Fibroblast of lung (primary cell): ENCODE measurements at regions not wholly inside any gene's neighbourhood (a gene's known extent, or its start where the extent isn't known, plus 50 kb on each side); places are given as distances from the start of the nearest gene placed in this dataset.

Source experiments
- DNase-seq, 2 donors: peaks; one replicate each; pipeline versions ENCODE4 v3.0.0 to v3.0.0-alpha.2; 2010; ENCODE audit warnings: low read depth in 2 of 2
- H2AFZ ChIP-seq: 2 replicates; pipeline ENCODE4 v1.5.1; 2012; ENCODE audit warnings: low read length, control low read depth, inconsistent platforms
- H3K27ac ChIP-seq: 2 replicates; pipeline ENCODE4 v1.5.1; 2011; ENCODE audit warnings: low read length, control low read depth; ENCODE audit not compliant: insufficient read depth
- H3K27me3 ChIP-seq: 2 replicates; pipeline ENCODE4 v1.5.1; 2011; ENCODE audit warnings: mild to moderate bottlenecking, low read length; ENCODE audit not compliant: control insufficient read depth, insufficient read depth
- H3K36me3 ChIP-seq: 2 replicates; pipeline ENCODE4 v1.5.1; 2011; ENCODE audit warnings: low read length; ENCODE audit not compliant: control insufficient read depth, insufficient read depth
- H3K4me1 ChIP-seq: 2 replicates; pipeline ENCODE4 v1.5.1; 2011; ENCODE audit warnings: low read length; ENCODE audit not compliant: control insufficient read depth, insufficient read depth; ENCODE audit errors: extremely low read depth
- H3K4me2 ChIP-seq: 2 replicates; pipeline ENCODE4 v1.5.1; 2011; ENCODE audit warnings: low read length, control low read depth; ENCODE audit not compliant: insufficient read depth; ENCODE audit errors: extremely low read depth
- H3K4me3 ChIP-seq, 4 experiments: fragments of 200-600 bp in 1 of 4; sonication (generic) in 1 of 4; replicated peaks in 1 of 4; 2 replicates each; pipeline ENCODE4 v1.5.1; 2011 to 2016; ENCODE audit warnings: low read length in 4 of 4, low read depth in 3 of 4, mild to moderate bottlenecking in 3 of 4, control low read depth in 2 of 4, inconsistent platforms in 1 of 4, mixed read lengths in 1 of 4; ENCODE audit not compliant: insufficient read depth in 1 of 4; ENCODE audit errors: control extremely low read depth in 1 of 4
- H3K79me2 ChIP-seq: 2 replicates; pipeline ENCODE4 v1.5.1; 2012; ENCODE audit warnings: mild to moderate bottlenecking, low read length, inconsistent platforms; ENCODE audit not compliant: control insufficient read depth, insufficient read depth
- H3K9ac ChIP-seq: 2 replicates; pipeline ENCODE4 v1.5.1; 2011; ENCODE audit warnings: mild to moderate bottlenecking, low read length, control low read depth; ENCODE audit not compliant: insufficient read depth
- H3K9me3 ChIP-seq: 2 replicates; pipeline ENCODE4 v1.5.1; 2012; ENCODE audit warnings: low read depth, low read length; ENCODE audit not compliant: control insufficient read depth, insufficient read depth
- H4K20me1 ChIP-seq: 2 replicates; pipeline ENCODE4 v1.5.1; 2011; ENCODE audit warnings: low read length; ENCODE audit not compliant: control insufficient read depth, insufficient read depth; ENCODE audit errors: extremely low read depth
- EZH2 ChIP-seq: IDR thresholded peaks from 2 replicates; pipeline ENCODE4 v1.5.1; 2012; ENCODE audit warnings: low read length, control low read depth, mild to moderate bottlenecking; ENCODE audit errors: missing control alignments
- TF ChIP-seq, protein P1 (sequence below), 2 donors: IDR thresholded peaks in 1 of 2; conservative IDR thresholded peaks in 1 of 2; 1 replicate in 1 of 2; 2 replicates in 1 of 2; pipeline ENCODE4 v1.5.1; 2011 to 2012; ENCODE audit warnings: low read length in 2 of 2, control low read depth in 1 of 2, inconsistent platforms in 1 of 2, low read depth in 1 of 2, mild to moderate bottlenecking in 1 of 2

GRCh38 chr7:155211761-155212160, 85.9 kb upstream of the INSIG1 start:
- no peak overlapping the region for H3K27ac ChIP-seq
- H3K9ac ChIP-seq, result no peak overlapping the region
- no peaks in the 10 kb centered on the region for H3K36me3 ChIP-seq
- TF ChIP-seq EZH2, result no peak
- TF ChIP-seq, protein P1, sequence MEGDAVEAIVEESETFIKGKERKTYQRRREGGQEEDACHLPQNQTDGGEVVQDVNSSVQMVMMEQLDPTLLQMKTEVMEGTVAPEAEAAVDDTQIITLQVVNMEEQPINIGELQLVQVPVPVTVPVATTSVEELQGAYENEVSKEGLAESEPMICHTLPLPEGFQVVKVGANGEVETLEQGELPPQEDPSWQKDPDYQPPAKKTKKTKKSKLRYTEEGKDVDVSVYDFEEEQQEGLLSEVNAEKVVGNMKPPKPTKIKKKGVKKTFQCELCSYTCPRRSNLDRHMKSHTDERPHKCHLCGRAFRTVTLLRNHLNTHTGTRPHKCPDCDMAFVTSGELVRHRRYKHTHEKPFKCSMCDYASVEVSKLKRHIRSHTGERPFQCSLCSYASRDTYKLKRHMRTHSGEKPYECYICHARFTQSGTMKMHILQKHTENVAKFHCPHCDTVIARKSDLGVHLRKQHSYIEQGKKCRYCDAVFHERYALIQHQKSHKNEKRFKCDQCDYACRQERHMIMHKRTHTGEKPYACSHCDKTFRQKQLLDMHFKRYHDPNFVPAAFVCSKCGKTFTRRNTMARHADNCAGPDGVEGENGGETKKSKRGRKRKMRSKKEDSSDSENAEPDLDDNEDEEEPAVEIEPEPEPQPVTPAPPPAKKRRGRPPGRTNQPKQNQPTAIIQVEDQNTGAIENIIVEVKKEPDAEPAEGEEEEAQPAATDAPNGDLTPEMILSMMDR (conservative IDR thresholded peaks at IDR 0.05 in 1 of 2, IDR thresholded peaks at IDR 0.05 in 1 of 2; ENCODE audit: low read depth in 1 of 2, low read length in 2 of 2), result no peak
- H3K9me3 ChIP-seq, result no peaks in the 10 kb centered on the region
- H2AFZ ChIP-seq, result no peak overlapping the region
- H3K4me1 ChIP-seq, result peaks cover 9% of the 10 kb centered on the region
- no peak overlapping the region for H3K4me3 ChIP-seq
- H3K27me3 ChIP-seq, result no peaks in the 10 kb centered on the region
- H4K20me1 ChIP-seq, result no peaks in the 10 kb centered on the region
- H3K4me2 ChIP-seq, result no peak overlapping the region
- H3K79me2 ChIP-seq, result no peaks in the 10 kb centered on the region
- no peak for DNase-seq

GRCh38 chr7:155212301-155213015, 85.2 kb upstream of the INSIG1 start:
- no peak overlapping the region for H3K4me2 ChIP-seq
- H3K79me2 ChIP-seq, result no peaks in the 10 kb centered on the region
- H3K4me1 ChIP-seq, result peaks cover 7% of the 10 kb centered on the region
- no peak overlapping the region for H3K9ac ChIP-seq
- H3K27ac ChIP-seq, result no peak overlapping the region
- H3K4me3 ChIP-seq, result no peak overlapping the region
- DNase-seq, result no peak
- no peak for TF ChIP-seq EZH2
- TF ChIP-seq, protein P1 (conservative IDR thresholded peaks at IDR 0.05 in 1 of 2, IDR thresholded peaks at IDR 0.05 in 1 of 2; ENCODE audit: low read depth in 1 of 2, low read length in 2 of 2), result no peak
- H3K36me3 ChIP-seq, result no peaks in the 10 kb centered on the region
- no peaks in the 10 kb centered on the region for H3K27me3 ChIP-seq
- no peaks in the 10 kb centered on the region for H3K9me3 ChIP-seq
- no peak overlapping the region for H2AFZ ChIP-seq
- no peaks in the 10 kb centered on the region for H4K20me1 ChIP-seq

DNA sequence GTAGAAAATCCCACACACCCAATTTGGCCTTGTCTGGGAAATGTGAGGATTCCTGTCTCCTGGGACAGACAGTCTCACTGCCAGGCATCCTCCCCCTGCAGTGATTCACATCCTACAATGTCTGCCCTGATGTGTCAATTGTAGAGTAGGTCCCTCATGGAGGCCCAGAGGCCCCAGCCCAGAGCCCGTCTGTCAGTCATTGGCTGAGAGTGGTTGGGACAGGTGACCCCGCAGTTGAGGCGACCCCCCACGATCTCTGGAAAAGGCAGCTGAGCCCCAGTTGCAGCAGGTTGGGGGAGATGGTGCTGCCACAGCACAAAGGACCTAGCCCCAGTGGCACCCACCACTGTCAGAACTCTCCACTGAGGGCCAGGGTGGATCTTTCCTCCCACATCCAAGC, 84.3 kb upstream of the INSIG1 start:
- Histone ChIP-seq H3K4me3 (no peak overlapping the region), H3K36me3 (no peaks in the 10 kb centered on the region), H2AFZ (no peak overlapping the region), H3K4me2 (no peak overlapping the region), H3K9me3 (no peaks in the 10 kb centered on the region), H3K27me3 (no peaks in the 10 kb centered on the region), H3K27ac (no peak overlapping the region), H3K79me2 (no peaks in the 10 kb centered on the region), H3K4me1 (peaks cover 7% of the 10 kb centered on the region), H3K9ac (no peak overlapping the region), H4K20me1 (no peaks in the 10 kb centered on the region)
- no peak for TF ChIP-seq EZH2
- TF ChIP-seq, protein P1 (conservative IDR thresholded peaks at IDR 0.05 in 1 of 2, IDR thresholded peaks at IDR 0.05 in 1 of 2; ENCODE audit: low read depth in 1 of 2, low read length in 2 of 2), result no peak
- DNase-seq, result peak; percentile 36 to 50
